GM23248 (cell line): ENCODE measurements at regions not wholly inside any gene's neighbourhood (a gene's known extent, or its start where the extent isn't known, plus 50 kb on each side); places are given as distances from the start of the nearest gene placed in this dataset.

Experiments used
- EZH2 ChIP-seq: fragments of 200-600 bp; sonication (generic); IDR thresholded peaks from 2 replicates; pipeline ENCODE4 v1.6.1; 2018; ENCODE audit warnings: antibody characterized with exemption, mild to moderate bottlenecking; ENCODE audit not compliant: insufficient read depth, poor library complexity, severe bottlenecking
- EZH2phosphoT487 ChIP-seq: fragments of 200-600 bp; sonication (generic); IDR thresholded peaks from 2 replicates; pipeline ENCODE4 v1.6.1; 2018; ENCODE audit warnings: antibody characterized with exemption, moderate library complexity, mild to moderate bottlenecking, low read depth; ENCODE audit not compliant: insufficient read depth

DNA sequence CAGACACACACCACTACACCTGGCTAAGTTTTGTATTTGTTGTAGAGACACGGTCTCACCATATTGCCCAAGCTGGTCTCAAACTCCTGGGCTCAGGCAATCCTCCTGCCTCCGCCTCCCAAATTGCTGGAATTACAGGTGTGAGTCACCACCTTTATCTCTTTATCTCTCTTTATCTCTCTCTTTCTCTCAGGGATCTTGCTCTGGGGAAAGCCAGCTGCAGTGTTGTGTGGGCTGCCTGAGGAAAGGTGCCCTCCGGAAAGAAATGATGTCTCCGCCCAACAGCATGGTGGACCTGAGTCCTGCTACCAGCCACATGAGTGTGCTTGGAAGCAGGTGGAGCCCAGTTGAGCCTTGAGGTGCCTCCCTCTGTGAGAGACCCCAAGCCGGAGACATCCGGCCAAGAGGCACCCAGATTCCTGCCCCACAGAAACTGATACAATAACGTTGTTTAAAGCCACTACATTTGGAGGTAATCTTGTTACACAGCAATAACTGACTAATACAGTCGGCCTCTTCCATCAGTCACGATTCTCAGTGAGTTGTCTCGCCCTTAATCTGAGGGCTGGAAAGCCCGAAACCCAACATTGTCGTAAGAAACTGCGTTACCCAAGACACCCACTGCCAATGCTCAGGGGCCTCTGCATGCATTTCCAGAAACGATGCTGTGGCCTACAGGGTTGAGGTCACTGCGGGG, 68.0 kb upstream of the RPH3AL start:
- TF ChIP-seq EZH2 (no peak), EZH2phosphoT487 (no peak)
